Tongue (tissue), 1 donor: ENCODE measurements at regions not wholly inside any gene's neighbourhood (a gene's known extent, or its start where the extent isn't known, plus 50 kb on each side); places are given as distances from the start of the nearest gene placed in this dataset.
A peak's percentile ranks its signal among the peaks of the same experiment; 100 is the strongest.

Experiments used
- DNase-seq: peaks from one replicate; pipeline ENCODE4 v3.0.0-alpha.2; 2015

GRCh38 chr4:35125995-35126712 lies 1118.2 kb downstream of the ARAP2 start:
- peak; percentile 58 for DNase-seq

- DNase-seq = no peak
Measured at GRCh38 chr4:35138449-35138848, 1105.9 kb downstream of the ARAP2 start.

GRCh38 chr4:35147761-35148160 lies 1096.6 kb downstream of the ARAP2 start:
- no peak for DNase-seq

GRCh38 chr4:35151816-35152572 lies 1092.3 kb downstream of the ARAP2 start:
- no peak for DNase-seq

- DNase-seq = no peak
Measured at GRCh38 chr4:35163168-35163567, 1081.1 kb downstream of the ARAP2 start.

GRCh38 chr4:35164063-35164462 lies 1080.3 kb downstream of the ARAP2 start:
- DNase-seq = no peak

GRCh38 chr4:35166466-35166865 lies 1077.8 kb downstream of the ARAP2 start:
- no peak for DNase-seq

GRCh38 chr4:35167385-35167784 lies 1076.9 kb downstream of the ARAP2 start:
- no peak for DNase-seq

- no peak for DNase-seq
Measured at GRCh38 chr4:35175487-35175886, 1068.8 kb downstream of the ARAP2 start.

GRCh38 chr4:35175894-35176293 lies 1068.4 kb downstream of the ARAP2 start:
- no peak for DNase-seq

- no peak for DNase-seq
Measured at GRCh38 chr4:35182451-35182850, 1061.9 kb downstream of the ARAP2 start.

GRCh38 chr4:35189988-35190613 lies 1054.2 kb downstream of the ARAP2 start:
- DNase-seq = no peak

- no peak for DNase-seq
Measured at GRCh38 chr4:35201403-35201802, 1042.9 kb downstream of the ARAP2 start.

- no peak for DNase-seq
Measured at GRCh38 chr4:35216636-35217035, 1027.7 kb downstream of the ARAP2 start.

- DNase-seq = no peak
Measured at GRCh38 chr4:35217331-35217730, 1027.0 kb downstream of the ARAP2 start.

- DNase-seq = no peak
Measured at GRCh38 chr4:35228313-35228712, 1016.0 kb downstream of the ARAP2 start.

- DNase-seq = no peak
Measured at GRCh38 chr4:35229021-35229420, 1015.3 kb downstream of the ARAP2 start.

GRCh38 chr4:35237924-35238323 lies 1006.4 kb downstream of the ARAP2 start:
- no peak for DNase-seq

GRCh38 chr4:35238793-35239192 lies 1005.5 kb downstream of the ARAP2 start:
- no peak for DNase-seq

GRCh38 chr4:35246493-35246892 lies 997.8 kb downstream of the ARAP2 start:
- no peak for DNase-seq

- no peak for DNase-seq
Measured at GRCh38 chr4:35247047-35247446, 997.3 kb downstream of the ARAP2 start.

GRCh38 chr4:35250331-35250730 lies 994.0 kb downstream of the ARAP2 start:
- DNase-seq = no peak

- no peak for DNase-seq
Measured at GRCh38 chr4:35250761-35251160, 993.6 kb downstream of the ARAP2 start.
